ENCODE measurements at regions not wholly inside any gene's neighbourhood (a gene's known extent, or its start where the extent isn't known, plus 50 kb on each side); places are given as distances from the start of the nearest gene placed in this dataset.

GRCh38 chr2:111666160-111666559 lies 217.8 kb downstream of the ANAPC1 start:
- H3K4me1 ChIP-seq (ENCODE audit: insufficient read depth, low read length), result peaks cover 7% of the 10 kb centered on the region
- H3K27ac ChIP-seq (ENCODE audit: low read depth in 1 of 2, low read length in 2 of 2), result no peak overlapping the region
- no peak for TF ChIP-seq CTCF (IDR thresholded peaks at IDR 0.05)
- intact Hi-C loops (cut with DNase I, micrococcal nuclease), result no loop called here
- no peaks in the 10 kb centered on the region for H3K9me3 Mint-ChIP-seq
- no peaks in the 10 kb centered on the region for H3K4me1 Mint-ChIP-seq (ENCODE audit: low read depth)
- H3K9me3 ChIP-seq (ENCODE audit: control insufficient read depth in 1 of 2, insufficient read depth in 1 of 2, low read length in 2 of 2), result peaks cover 0 to 4% of the 10 kb centered on the region in 2 experiments
- no peaks in the 10 kb centered on the region for H3K36me3 ChIP-seq (ENCODE audit: insufficient read depth, low read length)
- no peak overlapping the region for H3K4me3 Mint-ChIP-seq
- no peak overlapping the region for H3K27ac Mint-ChIP-seq
- POLR2A ChIA-PET, result no interaction called here
- no peaks in the 10 kb centered on the region for H3K36me3 Mint-ChIP-seq (ENCODE audit: low read depth)
- H3K27me3 ChIP-seq (ENCODE audit: control insufficient read depth in 1 of 2, insufficient read depth in 2 of 2, low read length in 2 of 2), result no peaks in the 10 kb centered on the region
- no peaks in the 10 kb centered on the region for H3K27me3 Mint-ChIP-seq
- CTCF ChIA-PET, result no interaction called here
- no peak for ATAC-seq (ENCODE audit: poor library complexity)
- no peak for DNase-seq
- H3K4me3 ChIP-seq (ENCODE audit: low read length), result no peak overlapping the region

- intact Hi-C loops (cut with DNase I, micrococcal nuclease), result no loop called here
- no peak for TF ChIP-seq CTCF (IDR thresholded peaks at IDR 0.05)
- H3K27me3 Mint-ChIP-seq, result no peaks in the 10 kb centered on the region
Observed at GRCh38 chr2:111667001-111667400, 217.0 kb downstream of the ANAPC1 start.

DNA sequence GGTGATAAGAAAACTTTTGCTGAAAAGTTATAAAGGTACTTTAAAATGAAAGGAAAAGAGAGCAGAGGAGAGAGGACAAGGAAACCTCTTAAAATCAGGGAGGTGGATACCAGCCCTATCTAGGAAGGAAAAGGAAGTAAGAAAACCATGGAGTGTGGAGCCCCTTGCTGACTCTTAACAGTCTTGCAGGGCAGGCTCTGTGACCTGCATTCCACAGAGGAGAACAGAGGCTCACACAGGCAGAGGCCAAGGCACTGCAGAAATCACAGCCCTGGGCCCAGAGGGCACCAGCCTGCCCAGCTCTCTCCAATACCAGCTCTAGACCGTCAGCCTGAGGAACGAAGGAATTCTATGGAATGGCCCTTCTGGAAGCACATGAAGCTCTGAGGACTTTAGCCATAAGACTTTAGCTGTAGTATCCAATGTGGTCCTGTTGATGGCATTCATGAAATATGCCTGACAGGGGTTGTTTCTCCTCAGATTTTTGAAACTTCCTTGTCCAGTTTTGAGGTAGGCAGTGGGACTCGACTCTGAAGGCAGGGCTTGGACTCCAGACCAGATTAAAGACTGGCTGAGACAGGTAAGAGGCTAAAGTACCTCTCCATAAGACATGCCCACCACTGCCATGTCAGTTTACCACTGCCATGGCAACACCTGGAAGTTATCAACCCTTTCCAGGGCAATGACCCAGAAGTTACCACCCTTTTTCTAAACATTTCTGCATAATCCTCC lies 216.3 kb downstream of the ANAPC1 start:
- no peak for TF ChIP-seq CTCF (IDR thresholded peaks at IDR 0.05)
- Mint-ChIP-seq H3K27ac (no peak overlapping the region), H3K36me3 (ENCODE audit: low read depth) (no peaks in the 10 kb centered on the region), H3K27me3 (no peaks in the 10 kb centered on the region), H3K4me3 (no peak overlapping the region), H3K4me1 (ENCODE audit: low read depth) (no peaks in the 10 kb centered on the region), H3K9me3 (no peaks in the 10 kb centered on the region)
- H3K4me1 ChIP-seq (ENCODE audit: insufficient read depth, low read length), result peaks cover 5% of the 10 kb centered on the region
- POLR2A ChIA-PET, result no interaction called here
- peaks cover 0 to 4% of the 10 kb centered on the region in 2 experiments for H3K9me3 ChIP-seq (ENCODE audit: control insufficient read depth in 1 of 2, insufficient read depth in 1 of 2, low read length in 2 of 2)
- intact Hi-C loops (cut with DNase I, micrococcal nuclease), result no loop called here
- H3K27ac ChIP-seq (ENCODE audit: low read depth in 1 of 2, low read length in 2 of 2), result no peak overlapping the region
- no peaks in the 10 kb centered on the region for H3K36me3 ChIP-seq (ENCODE audit: insufficient read depth, low read length)
- H3K4me3 ChIP-seq (ENCODE audit: low read length), result no peak overlapping the region
- H3K27me3 ChIP-seq (ENCODE audit: control insufficient read depth in 1 of 2, insufficient read depth in 2 of 2, low read length in 2 of 2), result no peaks in the 10 kb centered on the region
- ATAC-seq (ENCODE audit: poor library complexity) (no peak), DNase-seq (no peak)
- CTCF ChIA-PET, result no interaction called here

More at GRCh38 chr2:111667001-111667400, 217.0 kb downstream of the ANAPC1 start:
- H3K4me1 ChIP-seq (ENCODE audit: insufficient read depth, low read length), result peaks cover 7% of the 10 kb centered on the region
- H3K9me3 Mint-ChIP-seq, result no peaks in the 10 kb centered on the region
- no peak overlapping the region for H3K4me3 ChIP-seq (ENCODE audit: low read length)
- POLR2A ChIA-PET, result no interaction called here
- H3K4me3 Mint-ChIP-seq, result no peak overlapping the region
- no peaks in the 10 kb centered on the region for H3K4me1 Mint-ChIP-seq (ENCODE audit: low read depth)
- H3K27ac Mint-ChIP-seq, result no peak overlapping the region
- CTCF ChIA-PET, result no interaction called here
- ATAC-seq (ENCODE audit: poor library complexity) (no peak), DNase-seq (no peak)
- peaks cover 0 to 4% of the 10 kb centered on the region in 2 experiments for H3K9me3 ChIP-seq (ENCODE audit: control insufficient read depth in 1 of 2, insufficient read depth in 1 of 2, low read length in 2 of 2)
- no peaks in the 10 kb centered on the region for H3K36me3 Mint-ChIP-seq (ENCODE audit: low read depth)
- H3K27me3 ChIP-seq (ENCODE audit: control insufficient read depth in 1 of 2, insufficient read depth in 2 of 2, low read length in 2 of 2), result no peaks in the 10 kb centered on the region
- no peaks in the 10 kb centered on the region for H3K36me3 ChIP-seq (ENCODE audit: insufficient read depth, low read length)
- no peak overlapping the region for H3K27ac ChIP-seq (ENCODE audit: low read depth in 1 of 2, low read length in 2 of 2)
